Lung (tissue), 11 donors: ENCODE measurements at regions not wholly inside any gene's neighbourhood (a gene's known extent, or its start where the extent isn't known, plus 50 kb on each side); places are given as distances from the start of the nearest gene placed in this dataset.

Experiments used
- ATAC-seq: fragments of 200-7000 bp; cut with Tn5 transposase; one replicate; pipeline ENCODE4 v1.9.1; 2020; ENCODE audit warnings: moderate number of reproducible peaks; ENCODE audit not compliant: insufficient read depth, low FRiP score
- DNase-seq, 3 donors: peaks; one replicate each; pipeline ENCODE4 v3.0.0-alpha.2; 2013 to 2017
- H3K27ac ChIP-seq, 2 donors: one replicate each; pipeline ENCODE4 v1.5.1; 2013; ENCODE audit warnings: mild to moderate bottlenecking in 2 of 2, moderate library complexity in 2 of 2, control low read depth in 1 of 2, inconsistent platforms in 1 of 2, low read depth in 1 of 2, low read length in 1 of 2
- H3K27me3 ChIP-seq, 3 donors: one replicate each; pipeline ENCODE4 v1.5.1; 2013; ENCODE audit warnings: low read length in 2 of 3; ENCODE audit not compliant: control insufficient read depth in 3 of 3, insufficient read depth in 3 of 3
- H3K36me3 ChIP-seq, 4 donors: one replicate each; pipeline ENCODE4 v1.5.1; 2013; ENCODE audit warnings: low read length in 4 of 4, mild to moderate bottlenecking in 1 of 4, moderate library complexity in 1 of 4; ENCODE audit not compliant: control insufficient read depth in 4 of 4, insufficient read depth in 4 of 4
- H3K4me1 ChIP-seq, 5 donors: one replicate each; pipeline ENCODE4 v1.5.1; 2013; ENCODE audit warnings: low read length in 5 of 5, mild to moderate bottlenecking in 2 of 5, moderate library complexity in 1 of 5; ENCODE audit not compliant: control insufficient read depth in 5 of 5, insufficient read depth in 5 of 5
- H3K4me3 ChIP-seq: one replicate; pipeline ENCODE4 v1.5.1; 2013; ENCODE audit warnings: mild to moderate bottlenecking, control low read depth, moderate library complexity
- H3K9ac ChIP-seq, 2 donors: one replicate each; pipeline ENCODE4 v1.5.1; 2013; ENCODE audit warnings: low read length in 2 of 2, control low read depth in 1 of 2; ENCODE audit not compliant: insufficient read depth in 1 of 2
- H3K9me3 ChIP-seq, 4 donors: one replicate each; pipeline ENCODE4 v1.5.1; 2013; ENCODE audit warnings: low read length in 3 of 4, mild to moderate bottlenecking in 1 of 4, moderate library complexity in 1 of 4; ENCODE audit not compliant: control insufficient read depth in 4 of 4, insufficient read depth in 3 of 4
- WGBS, 2 donors: extraction: QIAGEN DNeasy Blood & Tissue Kit; methylation state at CpG; one replicate each; pipeline ENCODE4 v1.1.7; 2013; 5-methylcytosine and 5-hydroxymethylcytosine counted together
- TF ChIP-seq, protein P1 (sequence below): IDR thresholded peaks from 2 replicates; pipeline ENCODE4 v1.5.1; 2012; ENCODE audit warnings: mild to moderate bottlenecking; ENCODE audit errors: control extremely low read depth, extremely low read depth
- donor health status: control.
- donor health status: control.
- donor health status: Bipolar disorder and iron deficiency.
- donor health status: healthy.
- donor health status: DM: yes; HTN: yes; CAD: no.

DNA sequence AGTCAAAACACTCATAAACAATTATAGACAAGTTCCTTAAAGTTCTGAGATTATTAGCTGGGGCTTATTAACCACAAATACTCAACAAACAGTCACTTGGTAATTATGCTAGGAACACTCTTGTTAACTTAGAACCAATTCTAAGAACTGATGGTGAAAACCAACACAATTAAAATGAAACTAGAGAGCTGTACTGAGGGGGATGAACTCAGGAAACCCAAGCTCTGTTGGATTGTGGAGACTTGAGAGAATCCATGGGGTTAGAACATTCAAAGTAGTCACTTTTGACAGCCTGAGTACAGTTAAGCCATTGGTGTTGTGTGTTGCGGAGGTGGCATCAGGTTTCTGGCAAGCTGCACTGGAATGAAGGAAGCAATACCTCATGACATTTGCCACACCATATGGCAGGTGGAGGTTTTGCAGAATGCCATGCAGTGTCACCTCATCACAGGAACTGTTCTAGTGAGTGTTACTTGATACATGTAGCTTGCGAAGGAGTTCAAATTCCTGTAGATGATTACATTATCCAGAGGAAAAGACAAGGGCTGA is 480.9 kb upstream of the CD180 start:
- TF ChIP-seq, protein P1, sequence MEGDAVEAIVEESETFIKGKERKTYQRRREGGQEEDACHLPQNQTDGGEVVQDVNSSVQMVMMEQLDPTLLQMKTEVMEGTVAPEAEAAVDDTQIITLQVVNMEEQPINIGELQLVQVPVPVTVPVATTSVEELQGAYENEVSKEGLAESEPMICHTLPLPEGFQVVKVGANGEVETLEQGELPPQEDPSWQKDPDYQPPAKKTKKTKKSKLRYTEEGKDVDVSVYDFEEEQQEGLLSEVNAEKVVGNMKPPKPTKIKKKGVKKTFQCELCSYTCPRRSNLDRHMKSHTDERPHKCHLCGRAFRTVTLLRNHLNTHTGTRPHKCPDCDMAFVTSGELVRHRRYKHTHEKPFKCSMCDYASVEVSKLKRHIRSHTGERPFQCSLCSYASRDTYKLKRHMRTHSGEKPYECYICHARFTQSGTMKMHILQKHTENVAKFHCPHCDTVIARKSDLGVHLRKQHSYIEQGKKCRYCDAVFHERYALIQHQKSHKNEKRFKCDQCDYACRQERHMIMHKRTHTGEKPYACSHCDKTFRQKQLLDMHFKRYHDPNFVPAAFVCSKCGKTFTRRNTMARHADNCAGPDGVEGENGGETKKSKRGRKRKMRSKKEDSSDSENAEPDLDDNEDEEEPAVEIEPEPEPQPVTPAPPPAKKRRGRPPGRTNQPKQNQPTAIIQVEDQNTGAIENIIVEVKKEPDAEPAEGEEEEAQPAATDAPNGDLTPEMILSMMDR = no peak
- H3K27me3 ChIP-seq = no peaks in the 10 kb centered on the region
- H3K27ac ChIP-seq = no peak overlapping the region
- no peaks in the 10 kb centered on the region for H3K36me3 ChIP-seq
- WGBS, 2 donors = 91 to 96% methylated on average over 2 of the region's 2 CpGs
- H3K4me3 ChIP-seq = no peak overlapping the region
- no peak overlapping the region for H3K9ac ChIP-seq
- no peaks in the 10 kb centered on the region for H3K9me3 ChIP-seq
- no peak for DNase-seq
- H3K4me1 ChIP-seq = peaks cover 0 to 5% (median 0%) of the 10 kb centered on the region in 5 donors
- no peak for ATAC-seq

DNA sequence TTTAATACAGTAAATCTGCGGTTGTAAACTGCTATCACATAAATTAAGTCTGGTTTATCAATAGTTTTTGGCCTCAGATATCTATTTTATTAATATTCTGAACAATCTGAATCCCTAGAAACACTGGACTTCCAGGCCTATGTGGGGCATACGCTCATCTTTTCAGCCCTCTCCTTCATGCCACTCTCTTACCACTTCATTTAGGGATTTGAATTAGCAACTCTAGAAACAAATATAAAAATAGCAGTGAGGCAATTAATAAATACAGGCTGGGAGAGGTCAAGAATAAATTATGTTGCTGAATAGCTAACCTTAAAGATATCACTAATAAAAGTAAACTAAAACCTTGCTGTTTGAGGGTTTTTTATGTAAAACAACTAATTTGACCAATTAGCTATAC is 480.3 kb upstream of the CD180 start:
- DNase-seq = no peak
- Histone ChIP-seq H3K27ac (peak overlapping the region in 1 of 2 donors; percentile 2), H3K36me3 (no peaks in the 10 kb centered on the region), H3K9me3 (no peaks in the 10 kb centered on the region), H3K9ac (no peak overlapping the region), H3K4me1 (peaks cover 0 to 5% (median 0%) of the 10 kb centered on the region in 5 donors), H3K4me3 (no peak overlapping the region), H3K27me3 (no peaks in the 10 kb centered on the region)
- 94% methylated on average over 2 of the region's 2 CpGs for WGBS, 2 donors
- TF ChIP-seq, protein P1 = no peak
- no peak for ATAC-seq

DNA sequence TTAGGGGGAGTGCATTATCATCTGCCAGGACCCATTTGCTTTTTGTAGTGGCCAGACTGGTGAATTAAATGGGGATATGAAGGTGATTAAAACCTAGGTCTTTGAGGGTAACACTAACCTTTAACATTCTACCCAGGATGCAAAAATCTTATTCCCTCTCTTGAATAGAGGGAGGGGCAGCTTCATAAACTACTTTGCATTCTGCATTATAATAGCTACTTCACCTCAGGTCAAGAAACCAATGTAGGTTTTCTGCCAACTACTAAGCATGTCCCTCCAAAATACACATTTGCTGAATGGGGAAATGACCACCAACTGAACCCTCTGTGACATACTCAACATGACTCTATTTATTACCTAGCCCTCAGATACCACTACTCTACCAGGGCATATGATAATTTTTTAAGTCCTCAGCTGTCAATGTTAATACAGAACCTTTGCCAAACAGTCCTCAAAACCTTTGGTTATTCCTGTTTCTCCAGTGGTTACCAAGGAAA is 477.6 kb upstream of the CD180 start:
- ATAC-seq = no peak
- no peak overlapping the region for H3K9ac ChIP-seq
- H3K27me3 ChIP-seq = no peaks in the 10 kb centered on the region
- TF ChIP-seq, protein P1 = no peak
- H3K4me1 ChIP-seq = peaks cover 0 to 5% (median 0%) of the 10 kb centered on the region in 5 donors
- H3K4me3 ChIP-seq = no peak overlapping the region
- H3K27ac ChIP-seq = no peak overlapping the region
- no peak for DNase-seq
- no peaks in the 10 kb centered on the region for H3K9me3 ChIP-seq
- H3K36me3 ChIP-seq = no peaks in the 10 kb centered on the region

DNA sequence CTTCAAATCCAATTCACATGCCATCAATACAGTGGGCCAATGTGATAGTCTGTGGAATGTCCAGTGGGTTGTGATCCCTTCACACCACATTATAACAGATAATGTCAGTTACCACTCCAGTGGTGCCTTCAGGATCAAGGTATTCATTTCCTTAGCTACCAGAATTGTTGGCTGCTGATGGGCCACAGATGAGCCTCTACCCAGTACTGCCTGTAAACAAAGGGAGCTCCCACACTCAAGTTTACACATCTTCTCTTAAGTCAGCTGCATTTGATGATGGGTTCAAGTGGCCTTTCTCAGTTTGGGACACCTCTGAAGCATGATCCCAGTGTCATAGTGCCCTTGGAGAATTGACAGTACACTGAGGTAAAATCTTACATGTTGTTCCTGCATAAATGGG is 477.0 kb upstream of the CD180 start:
- H3K4me3 ChIP-seq = no peak overlapping the region
- peak; percentile 23 for ATAC-seq
- TF ChIP-seq, protein P1 = no peak
- H3K9me3 ChIP-seq = peaks cover 0 to 2% (median 0%) of the 10 kb centered on the region in 4 donors
- H3K4me1 ChIP-seq = peaks cover 0 to 5% (median 0%) of the 10 kb centered on the region in 5 donors
- no peak overlapping the region for H3K9ac ChIP-seq
- no peaks in the 10 kb centered on the region for H3K36me3 ChIP-seq
- no peaks in the 10 kb centered on the region for H3K27me3 ChIP-seq
- DNase-seq = no peak
- no peak overlapping the region for H3K27ac ChIP-seq
